Stomach (tissue), 8 donors: ENCODE measurements at regions not wholly inside any gene's neighbourhood (a gene's known extent, or its start where the extent isn't known, plus 50 kb on each side); places are given as distances from the start of the nearest gene placed in this dataset.

Source experiments
- DNase-seq, 2 donors: peaks; one replicate each; pipeline versions ENCODE4 v3.0.0 to v3.0.0-alpha.2; 2013 to 2019
- H3K27ac ChIP-seq, 5 donors: fragments of 200-600 bp in 4 of 5; sonication (generic) in 4 of 5; one replicate each; pipeline ENCODE4 v1.5.1; 2013 to 2019; ENCODE audit warnings: mild to moderate bottlenecking in 1 of 5, moderate library complexity in 1 of 5
- H3K27me3 ChIP-seq, 3 donors: fragments of 200-600 bp; sonication (generic); one replicate each; pipeline ENCODE4 v1.5.1; 2017 to 2019; ENCODE audit warnings: mixed run types in 1 of 3
- H3K36me3 ChIP-seq, 4 donors: fragments of 200-600 bp; sonication (generic); 1 replicate in 3 of 4; 2 replicates in 1 of 4; pipeline ENCODE4 v1.5.1; 2016 to 2019
- H3K4me1 ChIP-seq, 4 donors: fragments of 200-600 bp; sonication (generic); one replicate each; pipeline ENCODE4 v1.5.1; 2016 to 2019
- H3K4me3 ChIP-seq, 4 donors: fragments of 200-600 bp; sonication (generic) in 3 of 4; one replicate each; pipeline ENCODE4 v1.5.1; 2016 to 2019; ENCODE audit warnings: mild to moderate bottlenecking in 1 of 4
- H3K9me3 ChIP-seq, 4 donors: fragments of 200-600 bp; sonication (generic); one replicate each; pipeline ENCODE4 v1.5.1; 2016 to 2019
- CTCF ChIP-seq, 7 experiments: fragments of 450-650 bp in 4 of 7; fragments of 200-600 bp in 3 of 7; sonication (generic) in 3 of 7; IDR thresholded peaks; one replicate each; pipeline ENCODE4 v1.5.1; 2016 to 2019; ENCODE audit warnings: antibody characterized with exemption in 7 of 7, control low read depth in 2 of 7, mild to moderate bottlenecking in 1 of 7
- EP300 ChIP-seq: sonication (generic); formaldehyde crosslinking; IDR thresholded peaks from one replicate; pipeline ENCODE4 v1.6.1; 2017; ENCODE audit warnings: antibody characterized with exemption
- POLR2A ChIP-seq, 4 donors: fragments of 450-650 bp; IDR thresholded peaks; one replicate each; pipeline ENCODE4 v1.6.1; 2016; ENCODE audit warnings: antibody characterized with exemption in 4 of 4, control low read depth in 2 of 4, mild to moderate bottlenecking in 1 of 4, moderate library complexity in 1 of 4
- POLR2AphosphoS5 ChIP-seq, 3 donors: sonication (generic); formaldehyde crosslinking; IDR thresholded peaks; one replicate each; pipeline ENCODE4 v1.6.1; 2016; ENCODE audit warnings: antibody characterized with exemption in 3 of 3
- WGBS, 5 donors: extraction: QIAGEN DNeasy Blood & Tissue Kit in 3 of 5; methylation state at CpG; one replicate each; pipeline versions ENCODE4 v1.1.5 to v1.1.7; 2013 to 2018; 5-methylcytosine and 5-hydroxymethylcytosine counted together
- intact Hi-C: fragments of 100-400 bp; cut with DNase I; formaldehyde crosslinking; loops from one replicate; pipeline ENCODE4 v1.15.1; 2023; ENCODE audit warnings: low total_unique reads
- donor health status: healthy with polysubstance abuse.
- donor health status: Bipolar disorder and iron deficiency.
- donor health status: healthy.

DNA sequence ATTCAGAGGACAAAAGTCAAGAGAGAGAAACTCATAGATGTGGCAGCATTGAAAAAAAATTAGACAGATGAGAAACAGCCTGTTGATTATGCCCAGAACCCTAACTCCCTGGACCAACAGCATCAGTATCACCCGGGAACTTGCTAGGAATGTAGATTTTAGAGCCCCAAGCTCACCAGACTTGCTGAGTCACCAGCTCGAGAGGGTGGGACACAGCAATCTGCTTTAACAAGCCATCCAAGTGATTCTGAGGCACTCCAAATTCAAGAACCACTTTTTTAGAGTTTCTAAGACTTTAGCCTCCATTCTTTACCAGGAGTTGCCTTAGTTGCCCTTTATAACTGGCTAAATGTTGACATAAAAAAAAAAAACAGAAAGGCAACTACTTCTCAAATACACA is 70.9 kb downstream of the CGGBP1 start:
- intact Hi-C loops: no loop called here
- no peaks in the 10 kb centered on the region for H3K4me1 ChIP-seq
- no peak overlapping the region for H3K27ac ChIP-seq
- no peaks in the 10 kb centered on the region for H3K27me3 ChIP-seq
- H3K9me3 ChIP-seq: no peaks in the 10 kb centered on the region
- no peak for DNase-seq
- 35 to 69% (median 41%) methylated on average over 2 of the region's 2 CpGs for WGBS, 5 donors
- no peaks in the 10 kb centered on the region for H3K36me3 ChIP-seq
- no peak overlapping the region for H3K4me3 ChIP-seq
- no peak for TF ChIP-seq EP300
- no peak for TF ChIP-seq POLR2A (IDR thresholded peaks at IDR 0.05)
- TF ChIP-seq CTCF (IDR thresholded peaks at IDR 0.05): no peak
- TF ChIP-seq POLR2AphosphoS5 (IDR thresholded peaks at IDR 0.05): no peak

GRCh38 chr3:87982421-87982820 is 76.4 kb downstream of the CGGBP1 start:
- H3K27me3 ChIP-seq: no peaks in the 10 kb centered on the region
- WGBS, 5 donors: 82 to 91% (median 85%) methylated on average over 3 of the region's 3 CpGs
- peaks cover 5 to 20% (median 14%) of the 10 kb centered on the region in 4 donors for H3K9me3 ChIP-seq
- no peaks in the 10 kb centered on the region for H3K36me3 ChIP-seq
- no peak overlapping the region for H3K4me3 ChIP-seq
- intact Hi-C loops: no loop called here
- DNase-seq: no peak
- TF ChIP-seq EP300 (no peak), POLR2AphosphoS5 (IDR thresholded peaks at IDR 0.05) (no peak), POLR2A (IDR thresholded peaks at IDR 0.05) (no peak), CTCF (IDR thresholded peaks at IDR 0.05) (no peak)
- H3K27ac ChIP-seq: no peak overlapping the region
- H3K4me1 ChIP-seq: no peaks in the 10 kb centered on the region

- peaks cover 5 to 20% (median 14%) of the 10 kb centered on the region in 4 donors for H3K9me3 ChIP-seq
- no peak overlapping the region for H3K4me3 ChIP-seq
- H3K4me1 ChIP-seq: no peaks in the 10 kb centered on the region
- TF ChIP-seq POLR2A (IDR thresholded peaks at IDR 0.05) (no peak), EP300 (no peak), CTCF (IDR thresholded peaks at IDR 0.05) (no peak), POLR2AphosphoS5 (IDR thresholded peaks at IDR 0.05) (no peak)
- no peak for DNase-seq
- H3K27me3 ChIP-seq: no peaks in the 10 kb centered on the region
- WGBS, 5 donors: 83 to 92% (median 89%) methylated on average over 4 of the region's 4 CpGs
- no peaks in the 10 kb centered on the region for H3K36me3 ChIP-seq
- no peak overlapping the region for H3K27ac ChIP-seq
- intact Hi-C loops: no loop called here
These were observed 79.3 kb downstream of the CGGBP1 start for GRCh38 chr3:87979527-87979926.

DNA sequence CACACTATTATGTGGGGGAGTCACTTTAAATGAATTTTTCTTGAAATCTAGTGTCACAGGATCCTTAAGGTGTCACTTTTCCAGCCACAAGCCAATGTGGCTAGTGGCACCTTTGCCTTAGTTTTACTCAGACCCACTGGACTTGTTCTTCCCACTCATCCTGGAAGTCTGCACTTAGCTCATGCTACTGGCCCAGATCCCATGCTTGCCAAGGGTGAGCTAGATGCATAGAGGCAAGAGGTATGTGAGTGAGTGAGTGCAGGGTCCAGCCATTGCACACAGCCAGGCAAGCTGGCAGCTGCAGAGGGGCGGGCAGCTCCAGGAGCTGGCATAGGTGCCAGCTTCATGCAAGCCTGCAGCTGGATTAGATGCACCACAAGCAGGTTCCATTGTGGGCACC is 81.0 kb downstream of the CGGBP1 start:
- 82 to 94% (median 92%) methylated on average over 1 of the region's 1 CpG; no CpG with 5 or more reads in 1 of the 5 donors for WGBS, 5 donors

More for the DNA sequence above, 81.0 kb downstream of the CGGBP1 start:
- intact Hi-C loops: no loop called here
- Histone ChIP-seq H3K9me3 (peaks cover 5 to 20% (median 14%) of the 10 kb centered on the region in 4 donors), H3K27me3 (no peaks in the 10 kb centered on the region), H3K36me3 (no peaks in the 10 kb centered on the region), H3K4me1 (no peaks in the 10 kb centered on the region), H3K4me3 (no peak overlapping the region), H3K27ac (no peak overlapping the region)
- TF ChIP-seq EP300 (no peak), POLR2A (IDR thresholded peaks at IDR 0.05) (no peak), CTCF (IDR thresholded peaks at IDR 0.05) (no peak), POLR2AphosphoS5 (IDR thresholded peaks at IDR 0.05) (no peak)
- DNase-seq: no peak
